BJ (cell line): ENCODE measurements at regions not wholly inside any gene's neighbourhood (a gene's known extent, or its start where the extent isn't known, plus 50 kb on each side); places are given as distances from the start of the nearest gene placed in this dataset.
"Not testable (repeated sequence)": the region's sequence is repeated elsewhere in the genome, so short reads cannot be mapped to it uniquely, and the experiment has no call there.

Source experiments
- CTCF ChIA-PET: fragments of 350-600 bp; formaldehyde crosslinking; extraction: SDS; loops from one replicate; lab custom pipeline; 2021; ENCODE audit warnings: antibody characterized with exemption, inconsistent platforms; lab: Yijun Ruan, JAX
- POLR2A ChIA-PET: fragments of 300-600 bp; sonication (Branson Sonifier 250); formaldehyde crosslinking; extraction: SDS; loops from one replicate; lab custom pipeline; 2021; ENCODE audit warnings: antibody characterized with exemption; lab: Charles Lee
- DNase-seq: peaks from one replicate; pipeline ENCODE4 v3.0.0-alpha.2; 2011; ENCODE audit warnings: low read depth
- H3K27me3 ChIP-seq: 2 replicates; pipeline ENCODE4 v1.6.0; 2011; ENCODE audit warnings: low read length; ENCODE audit not compliant: control insufficient read depth, insufficient read depth
- H3K36me3 ChIP-seq: 2 replicates; pipeline ENCODE4 v1.5.1; 2011; ENCODE audit warnings: low read length; ENCODE audit not compliant: control insufficient read depth, insufficient read depth
- H3K4me3 ChIP-seq: 2 replicates; pipeline ENCODE4 v1.5.1; 2011; ENCODE audit warnings: low read depth, mild to moderate bottlenecking, control low read depth, low read length
- TF ChIP-seq, protein P1 (sequence below): IDR thresholded peaks from 2 replicates; pipeline ENCODE4 v1.5.1; 2011; ENCODE audit warnings: low read depth, mild to moderate bottlenecking, control low read depth, inconsistent platforms, low read length, moderate library complexity; ENCODE audit not compliant: insufficient read depth

GRCh38 chr2:7566382-7566881, 649.2 kb downstream of the RNF144A start:
- Histone ChIP-seq H3K27me3 (no peaks in the 10 kb centered on the region), H3K36me3 (no peaks in the 10 kb centered on the region), H3K4me3 (no peak overlapping the region)
- ChIA-PET CTCF (no interaction called here), POLR2A (no interaction called here)
- TF ChIP-seq, protein P1, sequence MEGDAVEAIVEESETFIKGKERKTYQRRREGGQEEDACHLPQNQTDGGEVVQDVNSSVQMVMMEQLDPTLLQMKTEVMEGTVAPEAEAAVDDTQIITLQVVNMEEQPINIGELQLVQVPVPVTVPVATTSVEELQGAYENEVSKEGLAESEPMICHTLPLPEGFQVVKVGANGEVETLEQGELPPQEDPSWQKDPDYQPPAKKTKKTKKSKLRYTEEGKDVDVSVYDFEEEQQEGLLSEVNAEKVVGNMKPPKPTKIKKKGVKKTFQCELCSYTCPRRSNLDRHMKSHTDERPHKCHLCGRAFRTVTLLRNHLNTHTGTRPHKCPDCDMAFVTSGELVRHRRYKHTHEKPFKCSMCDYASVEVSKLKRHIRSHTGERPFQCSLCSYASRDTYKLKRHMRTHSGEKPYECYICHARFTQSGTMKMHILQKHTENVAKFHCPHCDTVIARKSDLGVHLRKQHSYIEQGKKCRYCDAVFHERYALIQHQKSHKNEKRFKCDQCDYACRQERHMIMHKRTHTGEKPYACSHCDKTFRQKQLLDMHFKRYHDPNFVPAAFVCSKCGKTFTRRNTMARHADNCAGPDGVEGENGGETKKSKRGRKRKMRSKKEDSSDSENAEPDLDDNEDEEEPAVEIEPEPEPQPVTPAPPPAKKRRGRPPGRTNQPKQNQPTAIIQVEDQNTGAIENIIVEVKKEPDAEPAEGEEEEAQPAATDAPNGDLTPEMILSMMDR: no peak
- DNase-seq: no peak

DNA sequence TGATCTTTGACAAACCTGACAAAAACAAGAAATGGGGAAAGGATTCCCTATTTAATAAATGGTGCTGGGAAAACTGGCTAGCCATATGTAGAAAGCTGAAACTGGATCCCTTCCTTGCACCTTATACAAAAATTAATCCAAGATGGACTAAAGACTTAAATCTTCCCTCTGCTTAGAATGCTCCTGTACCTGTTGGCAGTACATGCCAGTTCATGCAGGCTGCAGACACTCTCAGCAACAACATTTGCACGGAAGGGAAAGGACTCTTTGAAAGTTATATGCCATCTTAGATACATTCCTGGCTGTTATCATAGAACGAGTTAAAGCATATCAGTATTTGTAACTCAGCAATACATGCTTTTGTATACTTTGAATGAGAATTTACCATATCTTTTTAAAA, 649.9 kb downstream of the RNF144A start:
- H3K36me3 ChIP-seq, POLR2A ChIA-PET, H3K4me3 ChIP-seq, H3K27me3 ChIP-seq, DNase-seq, CTCF ChIA-PET: not testable (repeated sequence)

DNA sequence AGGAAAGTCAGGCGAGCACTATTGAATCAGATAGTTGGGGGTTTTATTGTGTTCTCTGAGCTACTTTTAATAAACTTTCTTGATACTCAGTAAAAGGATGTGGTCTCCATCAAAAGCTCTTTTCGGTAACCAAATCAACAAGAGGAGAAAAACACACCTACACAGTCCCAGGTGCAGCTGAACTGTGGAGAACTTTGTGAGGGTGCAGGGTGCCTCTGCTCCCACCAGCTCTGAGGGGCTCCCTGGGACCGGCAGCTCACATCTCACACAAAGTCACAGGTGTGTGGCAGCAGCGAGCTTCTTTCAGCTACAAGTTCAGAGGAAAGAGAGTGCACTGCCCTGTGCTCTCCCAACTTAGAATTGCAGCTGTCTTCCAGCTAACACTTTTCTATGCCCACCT, 650.4 kb downstream of the RNF144A start:
- ChIA-PET CTCF (no interaction called here), POLR2A (no interaction called here)
- H3K27me3 ChIP-seq: no peaks in the 10 kb centered on the region
- TF ChIP-seq, protein P1: no peak
- H3K4me3 ChIP-seq: no peak overlapping the region
- no peak for DNase-seq
- no peaks in the 10 kb centered on the region for H3K36me3 ChIP-seq

DNA sequence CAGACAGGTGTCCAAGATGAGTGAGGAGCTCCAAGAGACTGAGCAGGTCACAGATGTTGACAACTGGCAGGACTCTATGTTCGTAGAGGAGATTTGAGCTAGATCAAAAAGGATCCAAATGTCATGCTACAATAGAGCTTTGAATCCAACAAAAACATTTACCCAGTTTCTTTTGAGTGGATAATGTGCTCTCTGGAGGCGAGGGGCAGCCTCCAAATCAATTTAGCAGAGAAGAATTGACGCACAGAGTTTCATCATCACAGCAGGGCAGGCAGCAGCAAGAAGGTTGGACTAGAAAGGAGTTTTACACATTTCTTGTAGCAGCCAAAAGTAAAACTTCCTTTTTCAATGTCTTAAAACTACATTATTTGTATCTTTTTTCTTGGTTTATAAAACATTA, 653.0 kb downstream of the RNF144A start:
- Histone ChIP-seq H3K27me3 (no peaks in the 10 kb centered on the region), H3K4me3 (no peak overlapping the region), H3K36me3 (no peaks in the 10 kb centered on the region)
- TF ChIP-seq, protein P1: no peak
- ChIA-PET CTCF (interaction anchor here (1.1 kb wide), 1 partner anchor 15 kb away, joined by 3 read pairs; no protein-coding TSS in a partner anchor), POLR2A (no interaction called here)
- DNase-seq: no peak

DNA sequence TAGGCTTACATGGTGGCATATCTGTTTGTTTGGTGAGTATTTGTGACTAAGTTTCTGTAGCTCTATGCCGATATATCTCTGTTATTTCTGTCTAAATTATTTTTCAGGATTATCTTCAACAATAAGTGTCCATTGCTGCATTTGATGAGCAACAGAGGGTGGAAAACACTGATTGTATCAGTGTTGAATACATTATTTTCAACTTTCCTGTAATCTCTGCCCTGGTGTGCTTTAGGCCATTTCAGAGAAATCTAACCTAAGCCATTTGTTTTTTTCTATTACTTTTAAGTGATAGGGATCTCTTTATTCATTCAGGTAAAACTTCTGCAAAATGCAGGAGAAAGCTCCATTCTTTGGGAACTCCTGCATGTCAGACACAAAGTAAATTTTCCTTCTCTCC, 654.5 kb downstream of the RNF144A start:
- POLR2A ChIA-PET: no interaction called here
- no peaks in the 10 kb centered on the region for H3K27me3 ChIP-seq
- no peaks in the 10 kb centered on the region for H3K36me3 ChIP-seq
- TF ChIP-seq, protein P1: no peak
- CTCF ChIA-PET: no interaction called here
- no peak overlapping the region for H3K4me3 ChIP-seq
- no peak for DNase-seq

GRCh38 chr2:7572450-7572849, 655.2 kb downstream of the RNF144A start:
- TF ChIP-seq, protein P1: no peak
- H3K4me3 ChIP-seq: no peak overlapping the region
- no peaks in the 10 kb centered on the region for H3K36me3 ChIP-seq
- CTCF ChIA-PET: no interaction called here
- no peaks in the 10 kb centered on the region for H3K27me3 ChIP-seq
- no peak for DNase-seq
- POLR2A ChIA-PET: no interaction called here
